Stimulated activated CD4-positive, alpha-beta T cell treated with anti-CD3 and anti-CD28 coated beads, Interleukin-2, amount 100 ng/mL, for 48 hours (primary cell): ENCODE measurements at regions not wholly inside any gene's neighbourhood (a gene's known extent, or its start where the extent isn't known, plus 50 kb on each side); places are given as distances from the start of the nearest gene placed in this dataset.
"Not testable (repeated sequence)": the region's sequence is repeated elsewhere in the genome, so short reads cannot be mapped to it uniquely, and the experiment has no call there.

Experiments
- DNase-seq, 2 donors: peaks; one replicate each; pipeline ENCODE4 v3.0.0-alpha.2; 2020

DNA sequence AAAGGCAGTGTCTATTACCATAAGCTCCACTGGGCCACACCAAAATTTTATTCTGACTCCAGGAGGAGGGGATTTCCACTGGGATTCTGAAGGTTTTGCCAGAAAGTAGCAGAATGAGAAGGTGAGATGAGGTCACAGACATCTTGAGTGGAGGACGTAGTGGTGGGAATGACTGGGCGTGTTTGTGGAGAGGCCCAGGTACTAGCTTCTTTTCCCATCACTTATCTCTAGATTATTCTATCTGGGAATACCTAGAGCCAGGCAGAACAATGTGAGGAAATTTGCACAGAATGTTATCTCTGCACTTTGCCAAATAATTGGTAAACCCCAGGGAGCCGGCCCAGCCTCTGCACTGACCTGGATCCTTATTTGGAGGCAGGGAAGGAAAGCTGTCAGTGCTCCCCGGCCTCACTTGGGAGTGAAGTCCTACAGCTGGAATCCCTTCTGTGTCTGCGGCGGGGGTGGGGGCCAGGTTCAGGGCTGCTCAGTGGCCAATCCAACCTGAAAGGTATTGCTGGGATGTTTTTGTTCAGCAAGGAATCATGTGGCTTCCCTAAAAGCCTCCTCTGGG is 129.4 kb downstream of the C12orf75 start:
- no peak for DNase-seq

DNA sequence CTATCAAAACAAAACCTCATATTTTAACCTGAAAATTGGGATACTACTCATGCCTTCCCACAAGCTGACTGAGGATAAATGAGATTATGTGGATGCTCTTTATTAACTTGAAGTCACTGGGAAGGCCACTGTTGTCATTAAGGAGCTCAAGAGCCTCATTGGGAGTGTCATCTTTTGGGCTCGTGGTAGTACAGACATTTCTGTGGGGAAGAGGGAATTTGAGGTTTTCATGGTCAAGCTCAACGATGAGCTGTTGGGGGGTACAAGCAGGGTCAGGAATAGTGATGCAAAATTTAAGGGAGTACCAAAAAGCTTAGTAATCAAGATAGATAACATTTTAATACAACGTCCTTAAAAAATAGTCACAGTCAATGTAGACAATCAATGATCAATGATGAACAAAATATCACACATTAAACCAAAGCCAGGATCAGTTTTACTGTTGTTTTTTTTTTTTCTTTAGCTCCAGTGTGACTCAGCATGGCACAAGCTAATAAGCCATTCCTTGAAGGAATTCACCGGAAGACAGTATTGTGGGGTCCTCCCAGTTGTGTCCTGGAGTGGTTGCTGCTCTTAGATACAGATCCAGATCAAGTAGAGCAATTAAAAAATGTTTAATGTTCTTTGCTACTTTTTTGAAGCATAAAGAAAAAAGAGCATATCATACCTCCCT is 130.9 kb downstream of the C12orf75 start:
- DNase-seq, result no peak

DNA sequence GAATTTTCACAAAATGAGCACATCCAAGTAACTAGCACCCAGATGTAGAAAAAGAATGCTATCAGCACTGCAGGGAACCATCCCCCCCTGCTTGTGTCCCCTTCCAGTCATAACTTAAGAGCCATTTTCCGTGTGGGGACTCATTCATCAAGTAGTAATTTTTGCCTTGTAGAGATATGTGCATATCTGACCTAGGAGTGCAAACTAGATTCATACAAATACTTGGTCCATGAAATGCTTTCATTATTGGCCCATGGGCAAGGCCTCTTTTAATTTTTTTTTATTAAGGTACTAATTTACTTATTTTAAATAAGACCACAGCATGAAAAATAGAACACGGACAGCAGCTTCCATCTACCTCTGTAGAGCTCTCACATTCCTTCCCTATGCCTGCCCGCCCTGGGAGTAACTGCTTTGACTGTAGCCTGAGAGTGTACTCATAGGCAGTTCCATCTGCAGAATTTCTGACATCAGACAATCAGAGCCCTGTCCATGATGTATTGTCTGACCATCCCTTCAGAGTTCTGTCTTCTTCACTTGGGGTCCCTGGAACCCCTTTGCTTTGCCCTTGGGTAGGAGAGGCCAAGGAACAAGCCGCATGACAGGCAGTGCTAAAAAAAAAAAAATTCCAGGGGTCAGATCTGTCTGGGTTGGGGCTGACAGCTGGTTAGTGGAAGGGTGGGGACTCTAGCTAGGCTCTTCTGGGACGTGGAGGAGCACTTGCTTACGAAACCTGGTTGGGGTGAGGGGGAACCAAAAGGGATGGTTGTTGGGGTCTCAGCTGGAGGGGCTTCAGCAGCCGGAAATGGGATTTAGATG is 131.7 kb downstream of the C12orf75 start:
- no peak for DNase-seq

DNA sequence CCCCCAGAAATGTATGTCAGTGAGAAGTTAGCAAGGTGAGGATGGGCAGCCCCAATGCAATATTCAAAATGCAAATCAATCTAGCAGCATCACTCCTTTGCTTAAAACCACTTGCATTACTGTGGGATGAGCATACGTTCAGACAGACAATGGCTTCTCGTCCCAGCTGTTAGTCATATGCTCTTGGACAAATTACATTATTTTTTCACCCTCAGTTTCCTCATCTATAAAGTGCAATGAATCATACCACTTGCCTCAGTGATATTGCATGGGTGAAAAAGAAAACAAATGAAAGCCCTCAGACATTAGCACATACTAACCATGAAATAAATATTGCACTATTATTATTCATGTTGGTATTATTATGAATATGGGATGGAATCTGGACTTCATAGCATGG is 132.3 kb downstream of the C12orf75 start:
- no peak for DNase-seq

DNA sequence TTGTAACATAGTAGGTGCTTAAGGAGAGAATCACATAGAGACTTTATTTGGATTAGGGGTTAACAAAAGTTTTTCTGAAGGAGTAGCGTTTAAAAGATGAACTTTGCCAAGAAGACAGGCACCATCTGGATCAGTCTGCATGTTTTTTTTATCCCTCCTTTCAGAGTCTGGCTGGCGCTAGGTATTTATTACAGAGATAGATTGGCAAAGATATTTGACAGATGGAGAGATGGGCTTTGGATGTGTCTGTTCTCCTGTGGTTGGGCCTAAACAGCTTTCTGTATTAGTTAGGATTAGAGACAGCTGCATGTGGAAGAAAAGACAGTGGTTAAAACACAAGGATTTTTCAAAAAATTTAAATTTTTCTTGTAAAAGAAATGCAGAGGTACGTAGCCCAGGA is 133.9 kb downstream of the C12orf75 start:
- DNase-seq, result no peak

DNA sequence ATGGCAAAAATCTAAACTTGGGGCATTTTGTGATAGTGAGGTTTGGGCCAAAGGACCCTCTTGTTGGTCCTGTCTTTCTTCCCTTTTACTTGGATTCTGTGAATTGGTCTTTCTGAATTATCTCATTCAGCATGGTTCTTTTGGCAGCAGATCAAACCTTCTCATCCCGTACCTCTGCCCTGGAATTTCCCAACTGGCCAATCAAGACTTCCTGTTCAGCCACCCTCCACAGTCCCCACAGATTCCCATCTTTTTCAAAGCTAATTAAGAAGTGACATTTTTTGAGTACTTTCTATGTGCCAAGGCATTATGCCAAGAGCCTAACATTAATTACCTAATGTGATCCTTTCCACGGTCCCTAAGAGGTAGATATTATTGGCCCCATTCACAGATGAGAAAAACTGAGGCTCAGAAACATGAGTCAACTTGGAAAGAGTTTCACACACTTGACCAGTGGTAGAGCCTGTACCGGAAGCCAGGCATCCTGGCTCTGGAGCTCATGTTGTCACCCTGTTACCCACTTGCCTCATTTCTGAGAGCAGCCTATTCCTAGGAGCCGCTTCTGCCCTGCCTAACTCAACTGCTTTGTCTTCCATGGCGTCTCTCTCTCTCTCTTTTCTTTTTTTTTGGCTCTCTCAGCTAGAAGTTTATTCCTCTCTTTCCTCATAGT is 135.9 kb downstream of the C12orf75 start:
- no peak for DNase-seq

DNA sequence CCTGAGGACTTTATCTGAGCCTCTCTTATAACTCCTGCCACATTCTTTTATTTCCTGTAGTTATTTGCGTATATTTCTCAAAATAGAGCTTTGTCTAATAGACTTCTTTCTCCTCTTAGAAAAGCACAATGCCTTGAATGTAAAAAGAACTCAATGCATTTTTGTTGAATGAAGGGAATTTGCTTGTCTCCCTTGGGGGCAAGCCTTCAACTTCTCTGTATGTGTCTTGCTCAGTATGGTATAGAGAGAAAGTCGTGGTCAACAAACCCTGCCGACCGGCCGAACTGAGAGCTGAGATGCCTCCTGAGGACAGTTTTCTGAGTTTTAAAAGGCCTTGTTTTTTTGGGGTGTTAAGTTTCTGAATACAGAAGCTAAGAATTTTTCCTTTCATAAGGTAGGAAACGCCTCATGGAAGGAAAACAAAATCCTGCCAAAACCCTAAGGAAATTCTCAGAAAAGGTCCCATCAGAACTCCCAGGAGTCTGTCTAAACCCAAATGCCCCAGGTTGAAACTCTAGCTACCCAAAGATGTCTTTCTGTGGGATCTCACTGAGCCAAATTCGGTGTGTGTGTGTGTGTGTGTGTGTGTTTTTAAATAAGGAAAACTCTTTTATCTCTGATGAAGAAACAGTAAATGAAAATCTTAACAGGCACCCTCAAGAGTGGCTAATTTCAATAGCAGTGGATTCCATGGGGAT is 136.6 kb downstream of the C12orf75 start:
- DNase-seq, result no peak

DNA sequence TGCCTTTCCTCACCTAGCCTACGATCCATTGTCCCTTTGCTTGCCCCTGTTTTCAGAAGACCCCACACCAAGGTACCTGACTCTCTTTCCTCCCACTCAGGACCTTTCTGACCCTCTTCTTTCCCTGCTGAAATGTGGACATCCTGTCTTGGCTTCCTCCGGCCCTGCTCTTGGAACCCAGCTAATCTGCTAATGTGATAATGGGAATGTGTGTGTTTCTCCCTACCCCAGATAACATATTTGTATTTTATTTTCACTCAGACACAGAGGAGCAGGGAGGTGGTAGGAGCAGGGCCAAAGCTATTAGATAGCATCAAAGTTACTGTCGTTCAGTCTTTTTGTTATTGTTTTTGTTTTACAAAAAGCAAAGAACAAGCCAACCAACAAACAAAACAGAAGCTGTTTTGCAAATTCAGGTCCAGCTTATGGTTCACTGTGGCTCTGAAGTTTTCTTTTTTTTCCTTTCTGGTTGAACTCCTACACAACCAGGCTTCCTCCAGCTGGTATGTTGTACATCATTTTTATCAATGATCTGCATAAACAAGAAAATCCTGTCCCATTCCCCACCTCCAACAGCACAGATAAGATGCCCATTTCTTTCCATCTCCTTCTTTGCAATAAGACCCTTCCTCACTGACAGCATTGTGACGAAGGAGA is 137.3 kb downstream of the C12orf75 start:
- DNase-seq, result no peak

DNA sequence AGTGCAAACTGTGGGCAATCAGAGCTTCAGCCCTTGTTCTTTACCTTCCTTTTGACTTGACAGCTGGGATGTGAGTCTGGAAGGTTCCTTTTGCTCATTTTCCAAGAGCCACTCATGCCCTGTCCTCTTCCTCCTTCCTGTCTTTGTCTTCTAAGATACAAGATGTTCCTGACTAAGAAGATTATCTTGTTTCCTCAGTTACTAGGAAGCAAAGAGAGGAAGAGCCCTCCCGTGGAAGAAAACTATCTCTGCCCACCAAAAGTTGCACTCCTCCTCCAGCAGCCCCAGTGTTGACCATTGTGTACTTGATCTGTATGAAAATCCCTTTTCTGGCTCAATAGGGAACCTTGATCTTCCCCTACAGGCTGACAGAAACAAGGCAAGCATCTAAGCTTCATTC is 138.0 kb downstream of the C12orf75 start:
- no peak for DNase-seq

DNA sequence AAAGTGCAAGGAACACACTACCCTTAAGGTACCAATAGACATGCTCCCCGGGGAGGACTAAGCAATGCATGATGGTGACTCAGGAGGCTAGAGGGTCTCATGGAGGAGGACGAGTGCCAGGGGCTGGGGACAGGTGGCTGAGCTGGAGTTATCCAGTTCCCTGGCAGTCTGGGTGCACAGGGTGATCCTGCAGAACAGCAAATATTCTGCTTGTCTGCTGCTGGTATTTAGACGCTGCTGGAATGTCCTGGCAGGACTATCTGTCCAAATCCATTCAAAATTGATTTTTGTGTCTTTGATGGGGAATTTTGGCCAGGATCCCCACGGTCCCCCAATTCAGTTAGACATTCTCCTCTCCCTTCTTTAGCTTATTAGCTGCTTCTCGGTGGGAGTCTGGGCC is 138.7 kb downstream of the C12orf75 start:
- no peak for DNase-seq

DNA sequence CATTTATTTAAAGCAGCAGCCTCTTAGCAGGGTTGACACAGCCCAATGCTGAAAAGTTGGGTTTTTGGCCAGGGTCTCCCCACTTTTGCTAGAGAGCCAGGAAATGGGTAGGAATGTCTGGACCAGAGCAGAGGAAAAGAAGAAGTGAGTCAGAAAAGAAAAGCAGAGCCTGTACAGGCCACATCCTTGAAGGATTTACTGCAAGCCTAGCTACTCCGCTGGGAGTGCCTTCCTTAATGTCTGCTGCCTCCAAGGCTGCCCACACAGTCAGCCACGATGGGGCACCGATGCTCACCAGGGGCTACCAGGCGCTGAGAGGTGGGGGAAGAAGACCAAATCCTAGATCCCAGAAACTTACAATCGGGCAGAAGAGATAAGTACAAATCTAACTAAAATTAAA is 139.2 kb downstream of the C12orf75 start:
- DNase-seq, result no peak

DNA sequence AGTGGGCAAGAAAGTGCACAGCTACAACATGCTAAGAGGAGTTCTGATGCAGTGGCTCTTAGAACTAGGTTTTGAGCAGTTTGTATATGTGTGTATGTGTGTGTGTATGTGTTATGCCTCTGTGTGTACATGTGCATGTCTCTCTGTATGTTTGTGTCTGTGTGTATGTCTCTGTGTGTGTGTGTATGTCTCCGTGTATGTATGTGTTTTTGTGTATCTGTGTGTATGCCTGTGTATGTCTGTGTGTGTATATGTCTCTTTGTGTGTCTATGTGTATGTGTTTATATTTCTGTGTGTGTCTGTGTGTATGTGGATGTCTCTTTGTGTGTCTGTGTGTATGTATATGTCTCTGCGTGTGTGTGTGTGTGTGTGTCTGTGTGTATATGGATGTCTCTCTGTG is 139.6 kb downstream of the C12orf75 start:
- no peak for DNase-seq

DNA sequence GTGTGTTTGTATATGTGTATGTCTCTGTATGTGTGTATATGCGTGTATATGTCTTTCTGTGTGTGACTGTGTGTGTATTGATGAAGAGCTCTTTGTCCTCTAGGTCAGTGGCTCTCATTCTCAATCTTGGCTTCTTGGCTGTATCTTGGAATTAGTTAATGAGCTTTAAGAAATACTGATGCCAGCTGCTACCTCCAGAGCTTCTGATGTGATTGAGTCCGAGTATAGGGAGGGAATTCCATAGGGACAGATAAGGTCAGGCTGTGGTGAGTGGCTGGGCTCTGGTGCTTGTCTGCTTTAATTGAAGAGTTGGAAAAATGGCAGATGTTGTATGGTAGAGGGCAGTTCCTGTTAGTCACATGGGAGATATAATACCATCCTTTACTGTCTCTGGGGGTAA is 140.1 kb downstream of the C12orf75 start:
- no peak for DNase-seq

DNA sequence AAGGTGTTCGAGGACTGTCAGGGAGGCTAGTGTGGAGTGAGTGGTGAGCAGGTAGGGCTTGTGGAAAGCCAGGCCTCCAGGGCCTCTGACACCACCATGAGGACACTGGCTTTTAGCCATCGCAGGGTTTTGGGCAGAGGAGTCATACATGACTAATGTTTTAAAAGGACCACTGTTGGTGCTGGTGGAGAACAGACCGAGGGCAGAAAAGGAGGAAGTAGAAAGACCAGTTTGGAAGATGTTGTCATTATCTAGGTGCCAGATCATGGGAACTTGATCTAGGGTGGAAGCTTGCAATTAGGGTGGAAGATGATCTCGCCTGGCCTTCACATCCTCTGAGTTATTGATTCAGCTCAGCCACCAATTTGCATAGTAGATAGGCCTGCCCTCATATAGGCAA is 144.2 kb downstream of the C12orf75 start:
- DNase-seq, result no peak

DNA sequence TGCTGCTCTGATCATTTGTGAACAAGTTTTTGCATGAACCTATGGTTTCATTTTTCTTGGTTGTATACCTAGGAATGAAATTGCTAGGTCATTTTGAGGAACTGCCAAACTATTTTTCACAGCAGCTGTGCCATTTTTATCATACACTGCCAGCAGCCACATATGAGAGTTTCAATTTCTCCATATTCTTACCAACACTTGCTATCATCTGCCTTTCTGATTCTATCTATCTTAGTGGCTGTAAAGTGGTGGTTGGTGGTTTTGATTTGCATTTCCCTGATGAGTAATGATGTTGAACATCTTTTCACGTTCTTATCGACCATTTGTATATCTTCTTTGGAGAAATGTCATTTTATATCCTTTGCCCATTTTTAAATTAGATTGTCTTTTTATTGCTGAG is 146.1 kb downstream of the C12orf75 start:
- no peak for DNase-seq

DNA sequence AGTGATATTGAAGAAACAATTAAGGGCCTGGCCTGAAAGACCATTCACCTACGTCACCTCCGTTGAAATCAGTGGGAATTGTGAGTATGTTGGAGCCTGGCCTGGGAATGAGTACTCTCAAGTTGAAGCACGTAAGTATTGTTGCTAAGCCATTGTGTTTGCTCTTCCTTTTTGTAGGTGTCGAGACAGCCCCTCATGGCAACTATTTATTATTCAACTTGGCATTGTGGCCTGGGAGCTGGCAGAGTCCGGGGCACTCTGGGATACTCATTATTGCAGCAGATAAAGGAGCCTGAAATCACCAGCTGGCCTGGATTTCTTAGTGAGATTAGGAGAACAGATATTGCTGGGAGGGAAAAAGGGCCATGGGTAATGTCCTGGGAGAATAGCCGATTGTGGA is 147.4 kb downstream of the C12orf75 start:
- no peak for DNase-seq

DNA sequence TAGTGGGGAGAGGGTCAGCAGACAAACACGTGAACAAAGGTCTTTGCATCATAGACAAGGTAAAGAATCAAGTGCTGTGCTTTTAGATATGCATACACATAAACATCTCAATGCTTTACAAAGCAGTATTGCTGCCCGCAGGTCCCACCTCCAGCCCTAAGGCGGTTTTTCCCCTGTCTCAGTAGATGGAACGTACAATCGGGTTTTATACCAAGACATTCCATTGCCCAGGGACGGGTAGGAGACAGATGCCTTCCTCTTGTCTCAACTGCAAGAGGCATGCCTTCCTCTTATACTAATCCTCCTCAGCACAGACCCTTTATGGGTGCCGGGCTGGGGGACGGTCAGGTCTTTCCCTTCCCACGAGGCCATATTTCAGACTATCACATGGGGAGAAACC is 148.3 kb downstream of the C12orf75 start:
- DNase-seq, result not testable (repeated sequence)

DNA sequence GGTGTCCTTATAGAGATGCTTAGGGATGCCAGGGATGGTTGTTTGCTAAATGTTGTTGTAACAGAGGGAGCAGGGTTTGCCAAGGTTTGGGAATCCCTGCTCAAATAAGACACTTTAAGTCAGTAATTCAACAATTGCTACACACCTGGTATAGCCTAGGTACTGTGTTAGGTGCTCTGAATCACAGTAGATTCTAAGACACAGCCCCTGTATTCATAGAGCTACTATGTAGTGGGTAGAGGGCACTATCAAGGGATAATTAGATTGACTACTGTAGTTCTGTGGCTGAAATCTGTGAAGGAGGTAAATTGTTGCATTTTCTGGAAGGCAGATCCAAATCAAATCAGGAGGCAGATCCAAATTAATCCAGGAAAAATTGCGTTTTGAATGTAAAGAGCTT is 149.2 kb downstream of the C12orf75 start:
- no peak for DNase-seq

DNA sequence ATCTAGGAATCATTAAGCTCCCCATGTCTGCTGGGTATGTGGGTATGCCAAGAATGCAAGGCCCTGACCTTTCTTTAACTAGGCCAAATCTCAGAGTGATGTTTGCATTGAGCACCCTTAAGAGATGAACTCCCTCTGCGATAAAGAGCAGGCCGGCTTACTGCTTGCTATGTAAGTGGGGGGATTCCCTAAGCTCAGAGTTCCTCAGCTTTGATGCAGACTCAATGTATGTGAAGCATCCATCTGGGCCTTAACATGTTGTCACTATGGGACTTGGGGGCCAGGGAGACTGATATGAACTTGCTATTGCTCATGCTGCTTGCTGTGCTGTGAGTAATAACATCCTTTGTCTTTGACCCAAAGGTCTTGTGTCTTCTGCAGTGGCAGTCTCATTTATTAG is 149.7 kb downstream of the C12orf75 start:
- DNase-seq, result no peak

DNA sequence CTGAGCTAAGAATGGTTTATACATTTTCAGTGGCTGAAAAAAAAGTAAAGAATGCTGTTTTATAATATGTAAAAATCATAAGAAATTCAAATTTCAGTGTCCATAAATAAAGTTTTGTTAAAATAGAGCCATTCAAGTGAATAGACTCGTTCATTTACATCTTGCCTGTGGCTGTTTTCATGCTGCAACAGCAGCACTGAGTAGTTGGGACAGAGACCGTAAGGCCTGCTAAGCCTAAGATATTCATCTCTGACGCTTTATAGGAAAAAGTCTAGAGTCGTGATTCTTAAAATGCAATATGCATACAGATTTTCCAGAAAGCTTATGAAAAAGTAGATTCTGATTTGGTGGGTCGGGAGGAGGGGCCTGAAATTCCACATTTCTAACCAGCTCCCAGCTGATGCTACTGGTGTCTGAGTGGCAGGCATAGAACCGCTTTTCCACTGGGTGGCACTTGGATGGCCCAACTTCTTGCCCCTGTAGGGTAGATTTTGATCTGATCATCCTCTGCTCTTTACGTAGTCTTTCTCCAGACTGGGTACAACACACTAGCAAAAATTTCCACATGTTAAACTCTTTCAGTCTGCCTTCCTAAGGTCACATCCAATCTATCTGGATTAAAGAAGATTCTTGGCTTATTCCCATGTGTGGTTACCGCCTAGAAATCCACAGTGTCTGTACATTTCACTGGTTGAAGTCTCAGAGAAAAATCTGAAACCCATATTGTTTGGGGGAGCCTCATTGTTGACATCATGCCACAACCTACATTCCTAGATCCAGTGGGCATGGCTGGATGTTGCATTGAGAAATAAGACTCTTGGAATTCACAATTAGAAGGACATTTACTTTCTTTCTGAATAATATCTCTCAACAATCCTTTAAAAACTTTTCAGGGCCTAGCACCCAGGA is 151.2 kb downstream of the C12orf75 start:
- no peak for DNase-seq

DNA sequence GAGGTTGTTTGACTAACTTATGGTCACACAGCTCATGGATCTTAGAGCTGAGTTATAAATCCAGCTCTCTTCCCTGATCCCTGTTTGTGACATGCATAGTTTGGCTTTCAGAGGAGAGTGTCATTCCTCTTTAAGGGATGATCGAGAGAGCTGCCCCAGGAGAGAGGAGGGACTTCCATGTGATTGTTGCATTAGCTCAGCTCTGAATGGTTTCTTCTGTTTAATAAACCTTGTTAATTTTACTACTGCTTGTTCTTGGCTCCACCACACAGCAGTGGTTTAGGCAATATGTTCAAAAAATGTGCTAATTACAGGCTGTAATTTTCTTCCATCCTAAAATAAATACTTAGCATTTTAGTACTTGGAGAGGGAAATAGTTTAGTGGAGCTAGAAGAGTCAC is 152.5 kb downstream of the C12orf75 start:
- no peak for DNase-seq
